ENCODE measurements at regions not wholly inside any gene's neighbourhood (a gene's known extent, or its start where the extent isn't known, plus 50 kb on each side); places are given as distances from the start of the nearest gene placed in this dataset.
"Not testable (repeated sequence)": the region's sequence is repeated elsewhere in the genome, so short reads cannot be mapped to it uniquely, and the experiment has no call there.

DNA sequence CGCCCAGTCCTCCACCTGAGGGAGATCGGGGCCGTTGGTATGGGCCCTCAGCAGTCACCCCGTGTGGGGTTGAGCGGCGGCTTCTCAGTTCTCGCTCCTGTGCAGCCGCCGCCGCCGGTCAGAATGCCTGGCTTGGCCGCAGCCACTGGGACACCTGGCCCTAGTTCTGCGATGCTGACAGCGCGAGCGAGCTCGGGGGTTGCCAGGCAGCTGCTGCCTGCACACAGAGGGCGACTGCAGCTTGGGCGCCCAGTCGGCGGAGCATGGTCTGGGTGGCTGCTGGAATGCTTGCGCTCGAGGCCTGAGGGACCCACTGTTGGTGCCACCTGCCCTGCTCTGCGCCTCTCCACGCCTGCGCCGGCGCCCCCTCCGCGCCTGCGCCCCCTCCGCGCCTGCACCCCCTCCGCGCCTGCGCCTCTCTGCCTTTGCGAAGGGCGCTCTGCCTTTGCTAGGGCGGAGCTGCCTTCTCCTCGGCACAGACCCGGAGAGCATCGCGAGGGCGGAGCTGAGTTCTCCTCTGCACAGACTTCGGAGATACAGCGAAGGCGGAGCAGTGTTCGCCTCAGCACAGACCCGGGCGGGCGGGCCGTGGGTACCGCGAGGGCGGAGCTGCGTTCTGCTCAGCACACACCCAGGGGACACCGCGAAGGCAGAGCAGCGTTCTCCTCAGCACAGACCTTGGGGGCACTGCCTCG, 1648.3 kb downstream of the SPATA31A7 start:
- intact Hi-C loops (cut with DNase I); H3K36me3 ChIP-seq; H3K9me3 ChIP-seq: not testable (repeated sequence)
- H3K27me3 ChIP-seq = peaks cover 0 to 36% (median 6%) of the 10 kb centered on the region in 4 donors
- H3K4me3 ChIP-seq = peak overlapping the region; percentile 49 to 58 (median 50)
- H3K27ac ChIP-seq (replicated peaks in 1 of 4) = peak overlapping the region in 2 of 4 donors; percentile 20 to 31
- peak in 1 of 2 donors; percentile 46 for TF ChIP-seq POLR2AphosphoS5 (IDR thresholded peaks at IDR 0.05)
- peak; percentile 92 for DNase-seq (ENCODE audit: extremely low spot score)
- H3K4me1 ChIP-seq = peaks cover 9 to 16% (median 15%) of the 10 kb centered on the region in 4 donors
- 0% methylated on average over 1 of the region's 60 CpGs for WGBS

DNA sequence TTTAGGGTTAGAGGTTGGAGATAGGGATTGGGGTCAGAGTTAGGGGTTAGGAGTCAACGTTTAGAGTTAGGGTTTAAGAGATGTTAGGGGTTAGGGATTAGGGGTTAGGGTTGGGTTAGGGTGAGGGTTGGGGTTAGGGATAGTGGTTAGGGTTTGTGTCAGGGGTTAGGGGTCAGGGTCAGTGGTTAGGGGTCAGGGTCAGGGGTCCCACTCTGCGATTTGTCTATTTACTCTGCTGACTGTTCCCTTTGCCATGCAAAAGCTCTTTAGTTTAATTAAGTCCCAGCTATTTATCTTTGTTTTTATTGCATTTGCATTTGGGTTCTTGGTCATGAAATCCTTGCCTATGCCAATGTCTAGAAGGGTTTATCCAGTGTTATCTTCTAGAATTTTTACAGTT, 1649.3 kb downstream of the SPATA31A7 start:
- intact Hi-C loops (cut with DNase I); H3K27ac ChIP-seq (replicated peaks in 1 of 4); H3K36me3 ChIP-seq; DNase-seq (ENCODE audit: extremely low spot score); H3K4me3 ChIP-seq: not testable (repeated sequence)
- Histone ChIP-seq H3K9me3 (peaks cover 0 to 11% (median 9%) of the 10 kb centered on the region in 4 donors), H3K4me1 (peaks cover 9 to 16% (median 15%) of the 10 kb centered on the region in 4 donors), H3K27me3 (peaks cover 0 to 35% (median 4%) of the 10 kb centered on the region in 4 donors)
- 41% methylated on average over 2 of the region's 2 CpGs for WGBS

DNA sequence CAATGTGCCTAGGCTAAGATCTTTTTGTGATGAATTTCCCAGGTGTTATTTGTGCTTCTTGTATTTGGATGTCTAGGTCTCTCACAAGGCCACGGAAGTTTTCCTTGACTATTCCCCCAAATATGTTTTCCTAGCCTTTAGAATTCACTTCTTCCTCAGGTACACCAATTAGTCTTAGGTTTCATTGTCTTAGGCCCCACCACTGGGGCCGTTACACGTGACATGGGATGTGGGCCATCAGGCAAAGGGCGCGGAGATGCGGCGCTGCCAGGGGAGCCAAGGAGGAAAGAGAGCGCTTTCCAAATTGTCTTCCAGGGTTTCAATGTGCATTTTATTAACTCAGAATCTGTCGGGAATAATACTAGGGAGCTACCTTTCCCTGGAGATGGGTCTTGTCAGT, 1653.3 kb downstream of the SPATA31A7 start:
- H3K27ac ChIP-seq (replicated peaks in 1 of 4); H3K4me1 ChIP-seq; H3K36me3 ChIP-seq; intact Hi-C loops (cut with DNase I); H3K4me3 ChIP-seq: not testable (repeated sequence)
- peaks cover 0 to 36% (median 2%) of the 10 kb centered on the region in 4 donors for H3K27me3 ChIP-seq
- peaks cover 0 to 11% (median 9%) of the 10 kb centered on the region in 4 donors for H3K9me3 ChIP-seq
- DNase-seq (ENCODE audit: extremely low spot score) = peak; percentile 86
- 56% methylated on average over 9 of the region's 9 CpGs for WGBS

- H3K27ac ChIP-seq (replicated peaks in 1 of 4); intact Hi-C loops (cut with DNase I); H3K36me3 ChIP-seq; H3K4me3 ChIP-seq; DNase-seq (ENCODE audit: extremely low spot score); H3K4me1 ChIP-seq: not testable (repeated sequence)
- H3K9me3 ChIP-seq = peaks cover 0 to 11% (median 9%) of the 10 kb centered on the region in 4 donors
- peaks cover 0 to 32% (median 2%) of the 10 kb centered on the region in 4 donors for H3K27me3 ChIP-seq
- 61% methylated on average over 10 of the region's 15 CpGs for WGBS
These were observed 1654.0 kb downstream of the SPATA31A7 start for GRCh38 chr9:62843706-62844290.

DNA sequence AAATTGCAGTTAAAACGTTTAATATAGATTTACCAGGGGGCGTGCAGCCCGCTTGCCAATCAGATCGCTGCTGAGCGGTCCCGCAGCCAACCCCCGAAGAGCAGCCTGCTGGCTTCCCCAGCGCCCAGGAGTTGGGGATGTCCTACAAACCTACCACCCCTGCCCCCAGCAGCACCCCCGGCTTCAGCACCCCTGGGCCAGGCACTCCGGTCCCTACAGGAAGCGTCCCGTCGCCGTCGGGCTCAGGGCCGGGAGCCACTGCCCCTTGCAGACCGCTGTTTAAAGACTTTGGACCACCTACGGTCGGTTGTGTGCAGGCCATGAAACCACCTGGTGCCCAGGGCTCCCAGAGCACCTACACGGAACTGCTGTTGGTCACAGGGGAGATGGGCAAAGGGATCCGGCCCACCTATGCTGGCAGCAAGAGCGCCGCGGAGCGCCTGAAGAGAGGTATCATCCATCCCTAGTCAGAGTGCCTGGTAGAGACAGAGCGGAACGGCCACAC, 1654.9 kb downstream of the SPATA31A7 start:
- H3K4me3 ChIP-seq; H3K36me3 ChIP-seq; H3K4me1 ChIP-seq; DNase-seq (ENCODE audit: extremely low spot score); H3K27ac ChIP-seq (replicated peaks in 1 of 4); intact Hi-C loops (cut with DNase I): not testable (repeated sequence)
- peaks cover 0 to 11% (median 9%) of the 10 kb centered on the region in 4 donors for H3K9me3 ChIP-seq
- peaks cover 0 to 32% (median 2%) of the 10 kb centered on the region in 4 donors for H3K27me3 ChIP-seq
- 58% methylated on average over 10 of the region's 27 CpGs for WGBS

- DNase-seq (ENCODE audit: extremely low spot score); H3K27ac ChIP-seq (replicated peaks in 1 of 4): not testable (repeated sequence)
These were observed 1658.4 kb downstream of the SPATA31A7 start for GRCh38 chr9:62848258-62848657.

DNA sequence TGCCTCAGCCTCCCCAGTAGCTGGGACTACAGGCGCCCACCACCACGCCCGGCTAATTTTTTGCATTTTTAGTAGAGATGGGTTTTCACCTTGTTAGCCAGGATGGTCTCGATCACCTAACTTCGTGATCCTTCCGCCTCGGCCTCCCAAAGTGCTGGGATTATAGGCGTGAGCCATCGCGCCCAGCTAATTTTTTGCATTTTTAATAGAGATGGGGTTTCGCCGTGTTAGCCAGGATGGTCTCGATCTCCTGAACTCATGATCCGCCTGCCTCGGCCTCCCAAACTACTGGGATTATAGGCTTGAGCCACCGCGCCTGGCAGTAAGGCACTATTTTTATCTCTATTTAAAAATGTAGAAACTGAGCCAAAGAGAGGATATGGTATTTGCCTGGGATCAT, 1660.2 kb downstream of the SPATA31A7 start:
- intact Hi-C loops (cut with DNase I); H3K36me3 ChIP-seq; DNase-seq (ENCODE audit: extremely low spot score); H3K4me1 ChIP-seq; H3K27ac ChIP-seq (replicated peaks in 1 of 4); H3K9me3 ChIP-seq; H3K4me3 ChIP-seq: not testable (repeated sequence)
- 81% methylated on average over 14 of the region's 17 CpGs for WGBS
- H3K27me3 ChIP-seq = peaks cover 0 to 15% (median 0%) of the 10 kb centered on the region in 4 donors

More at GRCh38 chr9:62848258-62848657, 1658.4 kb downstream of the SPATA31A7 start:
- H3K4me1 ChIP-seq; H3K4me3 ChIP-seq; H3K36me3 ChIP-seq; intact Hi-C loops (cut with DNase I); H3K9me3 ChIP-seq: not testable (repeated sequence)
- peaks cover 0 to 27% (median under 1%) of the 10 kb centered on the region in 4 donors for H3K27me3 ChIP-seq
- 81% methylated on average over 1 of the region's 2 CpGs for WGBS

GRCh38 chr9:62857280-62857679, 1667.4 kb downstream of the SPATA31A7 start:
- H3K9me3 ChIP-seq; intact Hi-C loops (cut with DNase I); H3K36me3 ChIP-seq; H3K27ac ChIP-seq (replicated peaks in 1 of 4); DNase-seq (ENCODE audit: extremely low spot score); H3K4me3 ChIP-seq; H3K4me1 ChIP-seq: not testable (repeated sequence)
- H3K27me3 ChIP-seq = peaks cover 0 to 40% (median 3%) of the 10 kb centered on the region in 4 donors
- 74% methylated on average over 11 of the region's 12 CpGs for WGBS

DNA sequence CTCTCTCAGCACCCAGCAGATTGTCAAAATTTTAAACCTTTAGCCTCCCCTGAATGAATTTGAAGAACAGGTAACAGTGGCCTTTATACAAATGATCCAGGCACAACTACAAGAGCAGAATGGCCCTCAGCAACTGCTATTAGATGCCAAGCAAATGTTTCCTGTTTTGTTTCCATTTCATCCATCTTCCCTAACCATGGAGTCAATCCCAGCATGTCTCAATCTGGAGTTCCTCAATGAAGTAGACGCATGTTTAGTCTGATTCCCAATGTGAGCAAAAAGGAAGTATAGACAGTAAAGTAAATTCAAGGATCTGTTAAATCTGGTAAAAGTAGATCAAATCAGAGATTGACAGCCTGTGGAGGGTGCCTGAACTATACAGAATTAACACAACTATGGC, 1668.4 kb downstream of the SPATA31A7 start:
- WGBS = 55% methylated on average over 1 of the region's 1 CpG

DNA sequence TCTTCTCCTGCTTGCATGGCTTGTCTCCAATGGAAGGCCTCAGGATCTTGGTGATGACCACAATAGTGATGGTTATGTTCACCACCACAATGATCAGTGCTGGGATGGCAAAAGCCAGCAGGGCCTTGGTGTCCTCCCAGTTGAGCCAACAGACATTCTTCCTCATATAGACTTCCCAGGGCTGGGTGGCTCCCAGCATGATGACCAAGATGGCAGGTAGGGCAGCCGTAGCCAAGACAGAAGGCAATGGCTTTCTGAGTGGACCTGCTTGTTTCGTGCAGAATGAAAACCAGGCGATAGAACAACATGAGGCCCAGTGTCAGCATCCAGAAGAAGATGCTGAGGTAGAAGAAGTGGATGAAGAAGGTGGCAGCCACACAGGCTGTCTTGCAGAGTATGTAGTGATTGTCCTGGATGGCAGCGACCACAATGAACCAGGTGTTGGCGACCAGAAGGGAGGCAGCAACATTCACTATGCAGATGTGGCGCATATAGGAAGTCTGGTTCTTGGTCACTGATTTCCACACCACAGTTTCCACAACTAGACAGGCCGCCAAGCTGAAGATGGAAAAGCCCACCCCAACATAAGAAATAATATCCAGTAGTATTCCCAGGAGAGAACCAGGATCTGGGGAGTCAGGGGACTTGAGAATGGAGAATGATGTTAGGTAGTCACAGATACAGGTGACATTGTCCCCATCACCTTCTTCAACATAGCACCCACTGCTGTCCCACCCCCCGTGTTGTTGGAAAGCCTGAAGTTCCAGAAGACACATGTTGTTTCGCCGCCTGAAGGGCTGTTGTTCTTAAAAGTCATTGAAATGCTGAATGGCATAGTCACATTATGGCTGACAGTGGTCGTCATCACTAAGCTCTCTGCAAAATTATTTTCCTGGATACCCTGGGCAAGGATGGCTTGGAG, 1671.4 kb downstream of the SPATA31A7 start:
- Histone ChIP-seq H3K27me3 (peaks cover 0 to 67% (median 8%) of the 10 kb centered on the region in 4 donors), H3K4me1 (peaks cover 0 to 20% (median 15%) of the 10 kb centered on the region in 4 donors)
- H3K4me3 ChIP-seq; H3K27ac ChIP-seq (replicated peaks in 1 of 4); H3K36me3 ChIP-seq; intact Hi-C loops (cut with DNase I); H3K9me3 ChIP-seq: not testable (repeated sequence)
- peak; percentile 93 for DNase-seq (ENCODE audit: extremely low spot score)
- WGBS = 88% methylated on average over 11 of the region's 11 CpGs

More for the DNA sequence above, 1668.4 kb downstream of the SPATA31A7 start:
- H3K4me3 ChIP-seq; H3K9me3 ChIP-seq; H3K4me1 ChIP-seq; H3K27ac ChIP-seq (replicated peaks in 1 of 4); intact Hi-C loops (cut with DNase I); H3K36me3 ChIP-seq: not testable (repeated sequence)
- DNase-seq (ENCODE audit: extremely low spot score) = peak; percentile 90
- H3K27me3 ChIP-seq = peaks cover 0 to 44% (median 3%) of the 10 kb centered on the region in 4 donors

GRCh38 chr9:62862180-62862579, 1672.3 kb downstream of the SPATA31A7 start:
- H3K4me3 ChIP-seq; H3K9me3 ChIP-seq; intact Hi-C loops (cut with DNase I); H3K27ac ChIP-seq (replicated peaks in 1 of 4); DNase-seq (ENCODE audit: extremely low spot score); H3K36me3 ChIP-seq: not testable (repeated sequence)
- H3K4me1 ChIP-seq = peaks cover 0 to 20% (median 15%) of the 10 kb centered on the region in 4 donors
- H3K27me3 ChIP-seq = peaks cover 0 to 62% (median 8%) of the 10 kb centered on the region in 4 donors
- 63% methylated on average over 2 of the region's 2 CpGs for WGBS
